BJ (cell line): ENCODE measurements at regions not wholly inside any gene's neighbourhood (a gene's known extent, or its start where the extent isn't known, plus 50 kb on each side); places are given as distances from the start of the nearest gene placed in this dataset.

Experiments used
- CTCF ChIA-PET: fragments of 350-600 bp; formaldehyde crosslinking; extraction: SDS; loops from one replicate; lab custom pipeline; 2021; ENCODE audit warnings: antibody characterized with exemption, inconsistent platforms; lab: Yijun Ruan, JAX
- POLR2A ChIA-PET: fragments of 300-600 bp; sonication (Branson Sonifier 250); formaldehyde crosslinking; extraction: SDS; loops from one replicate; lab custom pipeline; 2021; ENCODE audit warnings: antibody characterized with exemption; lab: Charles Lee
- DNase-seq: peaks from one replicate; pipeline ENCODE4 v3.0.0-alpha.2; 2011; ENCODE audit warnings: low read depth
- H3K27me3 ChIP-seq: 2 replicates; pipeline ENCODE4 v1.6.0; 2011; ENCODE audit warnings: low read length; ENCODE audit not compliant: control insufficient read depth, insufficient read depth
- H3K36me3 ChIP-seq: 2 replicates; pipeline ENCODE4 v1.5.1; 2011; ENCODE audit warnings: low read length; ENCODE audit not compliant: control insufficient read depth, insufficient read depth
- H3K4me3 ChIP-seq: 2 replicates; pipeline ENCODE4 v1.5.1; 2011; ENCODE audit warnings: low read depth, mild to moderate bottlenecking, control low read depth, low read length
- CTCF ChIP-seq: IDR thresholded peaks from 2 replicates; pipeline ENCODE4 v1.5.1; 2011; ENCODE audit warnings: low read depth, mild to moderate bottlenecking, control low read depth, inconsistent platforms, low read length, moderate library complexity; ENCODE audit not compliant: insufficient read depth

GRCh38 chr14:85391892-85392291 is 138.1 kb upstream of the FLRT2 start:
- POLR2A ChIA-PET: no interaction called here

GRCh38 chr14:85399186-85399585 is 130.8 kb upstream of the FLRT2 start:
- no peak for DNase-seq
- CTCF ChIA-PET: interaction anchor here (1.0 to 1.7 kb wide), 2 partner anchors 12 to 150 kb away, joined by 3 to 4 read pairs; no protein-coding TSS in a partner anchor
- POLR2A ChIA-PET: no interaction called here
- no peak for TF ChIP-seq CTCF
- Histone ChIP-seq H3K4me3 (no peak overlapping the region), H3K36me3 (no peaks in the 10 kb centered on the region), H3K27me3 (0 out of 2 replicates have a peak, but pooled peaks cover 1% of the 10 kb centered on the region)

More at GRCh38 chr14:85391892-85392291, 138.1 kb upstream of the FLRT2 start:
- CTCF ChIA-PET: interaction anchor here (1.3 kb wide), 1 partner anchor 9 kb away, joined by 3 read pairs; no protein-coding TSS in a partner anchor
- no peak for TF ChIP-seq CTCF
- H3K36me3 ChIP-seq: no peaks in the 10 kb centered on the region
- no peak overlapping the region for H3K4me3 ChIP-seq
- no peak for DNase-seq
- H3K27me3 ChIP-seq: no peaks in the 10 kb centered on the region

GRCh38 chr14:85400678-85401077 is 129.3 kb upstream of the FLRT2 start:
- ChIA-PET POLR2A (no interaction called here), CTCF (interaction anchor here (1.7 kb wide), 1 partner anchor 151 kb away, joined by 3 read pairs; no protein-coding TSS in a partner anchor)
- DNase-seq: no peak
- Histone ChIP-seq H3K4me3 (no peak overlapping the region), H3K27me3 (0 out of 2 replicates have a peak, but pooled peaks cover 1% of the 10 kb centered on the region), H3K36me3 (no peaks in the 10 kb centered on the region)
- no peak for TF ChIP-seq CTCF

GRCh38 chr14:85401384-85401783 is 128.6 kb upstream of the FLRT2 start:
- TF ChIP-seq CTCF: no peak
- Histone ChIP-seq H3K27me3 (0 out of 2 replicates have a peak, but pooled peaks cover 1% of the 10 kb centered on the region), H3K36me3 (no peaks in the 10 kb centered on the region), H3K4me3 (no peak overlapping the region)
- DNase-seq: no peak
- POLR2A ChIA-PET: no interaction called here
- CTCF ChIA-PET: no interaction called here

- POLR2A ChIA-PET: no interaction called here
Observed at GRCh38 chr14:85402569-85403162, 127.3 kb upstream of the FLRT2 start.

More at GRCh38 chr14:85402569-85403162, 127.3 kb upstream of the FLRT2 start:
- DNase-seq: no peak
- CTCF ChIA-PET: no interaction called here
- TF ChIP-seq CTCF: no peak
- no peak overlapping the region for H3K4me3 ChIP-seq
- H3K36me3 ChIP-seq: no peaks in the 10 kb centered on the region
- H3K27me3 ChIP-seq: 0 out of 2 replicates have a peak, but pooled peaks cover 1% of the 10 kb centered on the region
